Mucosa of descending colon (tissue), 3 donors: ENCODE measurements at regions not wholly inside any gene's neighbourhood (a gene's known extent, or its start where the extent isn't known, plus 50 kb on each side); places are given as distances from the start of the nearest gene placed in this dataset.

Experiments
- ATAC-seq: fragments of 200-7000 bp; cut with Tn5 transposase; one replicate; pipeline ENCODE4 v1.9.1; 2020; ENCODE audit warnings: mild to moderate bottlenecking, moderate library complexity
- DNase-seq, 3 donors: peaks; one replicate each; pipeline ENCODE4 v3.0.0-alpha.2; 2020
- H3K36me3 ChIP-seq: fragments of 200-600 bp; one replicate; pipeline ENCODE4 v1.8.0; 2021; ENCODE audit warnings: low read depth, mild to moderate bottlenecking
- H3K4me1 ChIP-seq: fragments of 200-600 bp; one replicate; pipeline ENCODE4 v1.8.0; 2021; ENCODE audit warnings: low read depth, mild to moderate bottlenecking
- H3K4me3 ChIP-seq: fragments of 200-600 bp; one replicate; pipeline ENCODE4 v1.8.0; 2021; ENCODE audit warnings: mild to moderate bottlenecking
- H3K9me3 ChIP-seq: fragments of 200-600 bp; one replicate; pipeline ENCODE4 v1.8.0; 2021; ENCODE audit warnings: mild to moderate bottlenecking
- intact Hi-C, 2 donors: fragments of 100-400 bp; cut with DNase I in 1 of 2; cut with micrococcal nuclease in 1 of 2; formaldehyde crosslinking; loops; one replicate each; pipeline versions ENCODE4 v1.11.0 to v1.11.1; 2022; cut with DNase I, micrococcal nuclease
- TF ChIP-seq, protein P1 (sequence below): fragments of 200-600 bp; IDR thresholded peaks from one replicate; pipeline ENCODE4 v1.8.0; 2022; ENCODE audit warnings: antibody characterized with exemption, mild to moderate bottlenecking
- donor health status: DM: no; HTN: no; CAD: no; lungs with moderate emphysema.
- donor health status: DM: no; HTN: no; CAD: no.
- donor health status: DM: no; HTN: yes; CAD: no.

DNA sequence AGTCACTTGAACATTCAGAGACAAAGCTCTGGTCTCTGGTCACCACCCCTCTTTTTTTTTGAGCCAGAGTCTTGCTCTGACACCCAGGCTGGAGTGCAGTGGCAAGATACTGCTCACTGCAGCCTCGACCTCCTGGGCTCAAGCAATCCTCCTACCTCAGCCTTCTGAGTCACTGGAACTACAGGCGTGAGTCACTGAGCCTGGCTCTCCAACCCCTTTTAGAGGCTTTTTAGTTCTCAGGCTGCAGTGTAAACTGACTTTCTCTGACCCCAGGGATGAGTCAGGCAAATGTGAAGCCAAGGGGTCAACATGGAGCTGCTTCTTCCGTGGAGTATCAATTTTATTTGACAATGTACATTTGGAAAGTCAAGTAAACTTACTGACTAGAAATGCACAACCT, 229.2 kb downstream of the PTTG2 start:
- intact Hi-C loops = no loop called here
- peak; percentile 51 for ATAC-seq
- TF ChIP-seq, protein P1, sequence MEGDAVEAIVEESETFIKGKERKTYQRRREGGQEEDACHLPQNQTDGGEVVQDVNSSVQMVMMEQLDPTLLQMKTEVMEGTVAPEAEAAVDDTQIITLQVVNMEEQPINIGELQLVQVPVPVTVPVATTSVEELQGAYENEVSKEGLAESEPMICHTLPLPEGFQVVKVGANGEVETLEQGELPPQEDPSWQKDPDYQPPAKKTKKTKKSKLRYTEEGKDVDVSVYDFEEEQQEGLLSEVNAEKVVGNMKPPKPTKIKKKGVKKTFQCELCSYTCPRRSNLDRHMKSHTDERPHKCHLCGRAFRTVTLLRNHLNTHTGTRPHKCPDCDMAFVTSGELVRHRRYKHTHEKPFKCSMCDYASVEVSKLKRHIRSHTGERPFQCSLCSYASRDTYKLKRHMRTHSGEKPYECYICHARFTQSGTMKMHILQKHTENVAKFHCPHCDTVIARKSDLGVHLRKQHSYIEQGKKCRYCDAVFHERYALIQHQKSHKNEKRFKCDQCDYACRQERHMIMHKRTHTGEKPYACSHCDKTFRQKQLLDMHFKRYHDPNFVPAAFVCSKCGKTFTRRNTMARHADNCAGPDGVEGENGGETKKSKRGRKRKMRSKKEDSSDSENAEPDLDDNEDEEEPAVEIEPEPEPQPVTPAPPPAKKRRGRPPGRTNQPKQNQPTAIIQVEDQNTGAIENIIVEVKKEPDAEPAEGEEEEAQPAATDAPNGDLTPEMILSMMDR = no peak
- no peaks in the 10 kb centered on the region for H3K36me3 ChIP-seq
- no peaks in the 10 kb centered on the region for H3K9me3 ChIP-seq
- peaks cover 14% of the 10 kb centered on the region for H3K4me1 ChIP-seq
- no peak for DNase-seq
- no peak overlapping the region for H3K4me3 ChIP-seq

DNA sequence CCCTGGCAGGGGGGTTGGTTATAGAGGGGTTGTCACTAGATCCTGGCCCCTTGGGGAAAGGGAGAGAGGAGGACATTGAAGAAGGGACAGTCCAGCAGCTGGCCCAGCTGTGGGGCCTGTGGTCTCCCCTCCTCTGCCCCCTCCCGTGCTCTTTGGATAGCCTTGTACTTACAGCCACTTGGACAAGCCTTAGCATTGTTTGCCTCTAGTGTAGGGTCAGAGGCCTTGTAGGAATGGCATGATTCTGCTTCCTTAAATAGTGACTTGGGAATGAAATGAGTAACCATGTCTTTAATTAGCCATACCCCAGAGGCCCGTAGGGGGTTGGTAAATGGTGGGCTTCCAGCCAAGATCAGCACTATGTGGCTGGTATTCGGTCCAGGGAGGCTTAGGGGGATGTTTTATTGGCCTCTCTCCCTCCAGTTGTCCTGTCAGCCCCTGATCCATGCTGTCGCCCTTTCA, 230.6 kb downstream of the PTTG2 start:
- DNase-seq (no peak), ATAC-seq (no peak)
- Histone ChIP-seq H3K9me3 (peaks cover 2% of the 10 kb centered on the region), H3K4me1 (peaks cover 14% of the 10 kb centered on the region), H3K4me3 (no peak overlapping the region), H3K36me3 (no peaks in the 10 kb centered on the region)
- TF ChIP-seq, protein P1 = no peak
- intact Hi-C loops = no loop called here

DNA sequence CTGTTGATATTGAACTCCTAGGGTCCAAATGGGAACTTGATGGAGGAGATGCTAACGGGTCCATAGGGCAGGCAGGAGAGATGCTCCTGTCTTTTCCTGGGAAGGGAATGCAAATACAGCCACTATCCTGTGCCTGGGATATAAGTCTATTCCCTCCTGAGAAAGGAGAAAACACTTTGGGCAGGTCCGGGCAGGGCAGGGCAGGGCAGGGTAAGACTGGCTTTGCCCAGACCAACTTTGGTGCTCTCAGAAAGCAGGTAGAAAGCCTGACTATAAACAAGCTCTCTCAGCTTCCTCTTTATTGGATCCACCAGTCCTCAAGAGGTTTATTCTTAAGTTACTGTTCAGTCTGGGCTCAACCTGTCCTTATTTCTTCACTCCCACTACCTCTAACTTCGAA, 232.3 kb downstream of the PTTG2 start:
- peaks cover 14% of the 10 kb centered on the region for H3K4me1 ChIP-seq
- H3K36me3 ChIP-seq = no peaks in the 10 kb centered on the region
- TF ChIP-seq, protein P1 = no peak
- ATAC-seq (no peak), DNase-seq (no peak)
- intact Hi-C loops = no loop called here
- no peak overlapping the region for H3K4me3 ChIP-seq
- peaks cover 2% of the 10 kb centered on the region for H3K9me3 ChIP-seq

GRCh38 chr4:38193236-38193863, 233.2 kb downstream of the PTTG2 start:
- DNase-seq (no peak), ATAC-seq (no peak)
- intact Hi-C loops = no loop called here
- Histone ChIP-seq H3K4me1 (peaks cover 10% of the 10 kb centered on the region), H3K4me3 (no peak overlapping the region), H3K9me3 (peaks cover 2% of the 10 kb centered on the region), H3K36me3 (no peaks in the 10 kb centered on the region)
- TF ChIP-seq, protein P1 = no peak

DNA sequence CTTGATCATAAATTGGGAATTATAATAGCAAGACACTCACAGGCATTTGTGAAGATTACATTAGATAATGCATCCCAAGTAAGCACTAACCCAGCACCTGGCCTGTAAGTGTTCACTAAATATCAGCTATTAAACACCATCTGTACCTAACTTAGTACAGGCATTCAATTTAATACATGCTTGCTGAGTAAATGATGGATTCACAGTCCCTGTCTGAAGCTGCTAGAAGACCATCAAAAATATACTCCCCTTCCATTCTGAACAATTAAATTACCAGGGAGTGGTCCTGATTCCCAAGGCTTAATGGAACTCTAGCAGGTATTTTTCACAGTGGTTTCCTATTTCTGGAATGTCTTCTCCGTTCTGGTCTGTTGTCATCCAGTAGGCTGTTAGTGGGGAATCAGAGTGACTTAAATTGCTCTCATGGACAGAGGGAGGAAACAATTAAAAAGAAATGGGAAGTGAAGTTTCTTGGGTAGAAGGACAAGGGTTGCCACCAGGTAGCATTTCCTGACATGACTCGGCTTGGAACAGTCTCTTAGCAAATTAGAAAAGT, 233.9 kb downstream of the PTTG2 start:
- intact Hi-C loops = no loop called here
- no peak overlapping the region for H3K4me3 ChIP-seq
- ATAC-seq (no peak), DNase-seq (no peak)
- H3K9me3 ChIP-seq = peaks cover 2% of the 10 kb centered on the region
- no peaks in the 10 kb centered on the region for H3K36me3 ChIP-seq
- TF ChIP-seq, protein P1 = no peak
- H3K4me1 ChIP-seq = peaks cover 4% of the 10 kb centered on the region
